ENCODE measurements at regions not wholly inside any gene's neighbourhood (a gene's known extent, or its start where the extent isn't known, plus 50 kb on each side); places are given as distances from the start of the nearest gene placed in this dataset.

DNA sequence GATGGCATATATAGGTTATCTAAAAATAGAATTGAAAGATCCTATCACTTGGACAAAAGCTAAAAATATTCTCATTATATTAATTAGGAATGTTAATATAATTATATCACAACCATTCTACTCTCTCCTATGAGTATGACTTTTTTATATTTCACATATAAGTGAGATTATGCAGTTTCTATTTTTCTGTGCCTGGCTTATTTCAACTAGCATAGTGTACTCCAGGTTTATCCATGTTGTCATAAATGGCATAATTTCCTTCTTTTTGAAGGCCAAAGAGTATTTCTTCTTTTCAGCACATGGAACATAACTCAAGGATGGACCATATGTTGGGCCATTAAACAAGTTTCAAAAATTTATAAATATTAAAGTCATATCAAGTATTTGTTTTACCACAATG, 421.2 kb upstream of the CTSO start:
- TF ChIP-seq, protein P1, sequence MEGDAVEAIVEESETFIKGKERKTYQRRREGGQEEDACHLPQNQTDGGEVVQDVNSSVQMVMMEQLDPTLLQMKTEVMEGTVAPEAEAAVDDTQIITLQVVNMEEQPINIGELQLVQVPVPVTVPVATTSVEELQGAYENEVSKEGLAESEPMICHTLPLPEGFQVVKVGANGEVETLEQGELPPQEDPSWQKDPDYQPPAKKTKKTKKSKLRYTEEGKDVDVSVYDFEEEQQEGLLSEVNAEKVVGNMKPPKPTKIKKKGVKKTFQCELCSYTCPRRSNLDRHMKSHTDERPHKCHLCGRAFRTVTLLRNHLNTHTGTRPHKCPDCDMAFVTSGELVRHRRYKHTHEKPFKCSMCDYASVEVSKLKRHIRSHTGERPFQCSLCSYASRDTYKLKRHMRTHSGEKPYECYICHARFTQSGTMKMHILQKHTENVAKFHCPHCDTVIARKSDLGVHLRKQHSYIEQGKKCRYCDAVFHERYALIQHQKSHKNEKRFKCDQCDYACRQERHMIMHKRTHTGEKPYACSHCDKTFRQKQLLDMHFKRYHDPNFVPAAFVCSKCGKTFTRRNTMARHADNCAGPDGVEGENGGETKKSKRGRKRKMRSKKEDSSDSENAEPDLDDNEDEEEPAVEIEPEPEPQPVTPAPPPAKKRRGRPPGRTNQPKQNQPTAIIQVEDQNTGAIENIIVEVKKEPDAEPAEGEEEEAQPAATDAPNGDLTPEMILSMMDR (IDR thresholded peaks at IDR 0.05 in 8 of 11, conservative IDR thresholded peaks at IDR 0.05 in 3 of 11): no peak
- TF ChIP-seq POLR2A (IDR thresholded peaks at IDR 0.05): no peak

Data from spleen (tissue), 7 donors.